GM23248 (cell line): ENCODE measurements at regions not wholly inside any gene's neighbourhood (a gene's known extent, or its start where the extent isn't known, plus 50 kb on each side); places are given as distances from the start of the nearest gene placed in this dataset.

ENCODE experiments used
- EZH2 ChIP-seq: fragments of 200-600 bp; sonication (generic); IDR thresholded peaks from 2 replicates; pipeline ENCODE4 v1.6.1; 2018; ENCODE audit warnings: antibody characterized with exemption, mild to moderate bottlenecking; ENCODE audit not compliant: insufficient read depth, poor library complexity, severe bottlenecking
- EZH2phosphoT487 ChIP-seq: fragments of 200-600 bp; sonication (generic); IDR thresholded peaks from 2 replicates; pipeline ENCODE4 v1.6.1; 2018; ENCODE audit warnings: antibody characterized with exemption, moderate library complexity, mild to moderate bottlenecking, low read depth; ENCODE audit not compliant: insufficient read depth

DNA sequence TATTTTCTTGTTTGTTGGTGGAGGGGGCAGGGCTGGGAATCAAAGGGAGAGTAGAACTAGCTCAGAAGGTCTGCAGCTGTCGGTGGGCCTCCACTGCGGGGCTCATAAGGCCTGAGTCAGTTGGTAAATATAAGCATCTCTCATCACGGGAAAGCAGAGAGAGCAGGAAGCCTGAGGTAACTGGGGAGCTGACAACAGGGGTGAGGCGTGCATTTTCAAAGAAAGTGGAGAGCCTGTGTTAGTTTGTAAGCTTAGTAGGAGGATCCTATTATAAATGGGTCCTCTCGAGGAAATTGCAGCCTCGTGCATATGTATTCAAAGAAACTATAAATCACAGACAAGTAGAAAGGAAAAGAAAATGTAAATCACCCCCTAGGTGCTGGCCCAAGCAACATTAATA, 221.0 kb upstream of the CDH13 start:
- TF ChIP-seq EZH2 (no peak), EZH2phosphoT487 (no peak)
